Neural cell (in vitro differentiated cells): ENCODE measurements at regions not wholly inside any gene's neighbourhood (a gene's known extent, or its start where the extent isn't known, plus 50 kb on each side); places are given as distances from the start of the nearest gene placed in this dataset.

Experiments
- H2AFZ ChIP-seq: fragments of 200-600, 300-800 bp; sonication (generic), shearing (Covaris generic); 2 replicates; pipeline ENCODE4 v1.6.0; 2014; ENCODE audit warnings: low read depth, mild to moderate bottlenecking, antibody characterized with exemption, low read length, moderate library complexity
- H3F3A ChIP-seq: fragments of 200-600 bp; shearing (Covaris generic); 2 replicates; pipeline ENCODE4 v1.6.1; 2016; ENCODE audit warnings: mild to moderate bottlenecking, moderate library complexity, mixed read lengths, antibody characterized with exemption, low read length; ENCODE audit not compliant: insufficient read depth, poor library complexity, severe bottlenecking
- H3K27ac ChIP-seq: fragments of 200-600, 300-800 bp; sonication (generic), shearing (Covaris generic); 2 replicates; pipeline ENCODE4 v1.5.1; 2014; ENCODE audit warnings: mild to moderate bottlenecking, low read length, moderate library complexity
- H3K27me3 ChIP-seq: fragments of 300-800, 200-600 bp; sonication (generic), shearing (Covaris generic); 2 replicates; pipeline ENCODE4 v1.6.0; 2014; ENCODE audit warnings: mild to moderate bottlenecking, low read depth, low read length, moderate library complexity; ENCODE audit not compliant: insufficient read depth
- H3K36me3 ChIP-seq: fragments of 300-800, 200-600 bp; sonication (generic), shearing (Covaris generic); 2 replicates; pipeline ENCODE4 v1.5.1; 2014; ENCODE audit warnings: mild to moderate bottlenecking, antibody characterized with exemption, low read length, moderate library complexity; ENCODE audit not compliant: insufficient read depth
- H3K4me2 ChIP-seq: fragments of 300-800, 200-600 bp; sonication (generic), shearing (Covaris generic); 2 replicates; pipeline ENCODE4 v1.6.0; 2014; ENCODE audit warnings: mild to moderate bottlenecking, low read length
- H3K4me3 ChIP-seq: fragments of 300-800, 200-600 bp; sonication (generic), shearing (Covaris generic); 2 replicates; pipeline ENCODE4 v1.5.1; 2014; ENCODE audit warnings: mild to moderate bottlenecking, low read length, moderate library complexity
- H3K79me2 ChIP-seq: fragments of 200-600 bp; shearing (Covaris generic); replicated peaks from 2 replicates; pipeline ENCODE4 v1.6.0; 2014; ENCODE audit warnings: mild to moderate bottlenecking, low read length, moderate library complexity; ENCODE audit not compliant: insufficient read depth
- H3K9ac ChIP-seq: fragments of 300-800, 200-600 bp; sonication (generic), shearing (Covaris generic); 2 replicates; pipeline ENCODE4 v1.6.1; 2016; ENCODE audit warnings: mild to moderate bottlenecking, low read length, mixed read lengths
- H3K9me2 ChIP-seq: fragments of 200-600 bp; shearing (Covaris generic); 2 replicates; pipeline ENCODE4 v1.6.1; 2016; ENCODE audit warnings: mild to moderate bottlenecking, low read length, mixed read lengths; ENCODE audit not compliant: insufficient read depth
- H3K9me3 ChIP-seq: fragments of 200-600, 300-800 bp; sonication (generic), shearing (Covaris generic); 2 replicates; pipeline ENCODE4 v1.6.1; 2016; ENCODE audit warnings: mild to moderate bottlenecking, mixed run types, low read length, moderate library complexity, mixed read lengths
- H4K20me1 ChIP-seq: fragments of 200-600 bp; shearing (Covaris generic); 2 replicates; pipeline ENCODE4 v1.6.1; 2016; ENCODE audit warnings: mild to moderate bottlenecking, mixed run types; ENCODE audit not compliant: insufficient read depth
- EP300 ChIP-seq: fragments of 450-650 bp; conservative IDR thresholded peaks from 2 replicates; pipeline ENCODE4 v1.6.1; 2014; ENCODE audit warnings: antibody characterized with exemption, mild to moderate bottlenecking, moderate library complexity; ENCODE audit not compliant: poor library complexity, severe bottlenecking
- EZH2 ChIP-seq: fragments of 200-600, 300-800 bp; shearing (Covaris generic), sonication (generic); IDR thresholded peaks from 2 replicates; pipeline ENCODE4 v1.6.1; 2014; ENCODE audit warnings: antibody characterized with exemption, low read length, borderline replicate concordance, mild to moderate bottlenecking; ENCODE audit not compliant: insufficient read depth, poor library complexity, severe bottlenecking
- MXI1 ChIP-seq: fragments of 450-650 bp; conservative IDR thresholded peaks from 2 replicates; pipeline ENCODE4 v1.6.1; 2014; ENCODE audit warnings: antibody characterized with exemption, mild to moderate bottlenecking; ENCODE audit not compliant: poor library complexity, severe bottlenecking
- POLR2AphosphoS5 ChIP-seq: IDR thresholded peaks from 2 replicates; pipeline ENCODE4 v1.6.1; 2012
- RAD21 ChIP-seq: fragments of 450-650 bp; conservative IDR thresholded peaks from 2 replicates; pipeline ENCODE4 v1.6.1; 2014; ENCODE audit warnings: antibody characterized with exemption, mild to moderate bottlenecking, moderate library complexity
- SMC3 ChIP-seq: fragments of 450-650 bp; conservative IDR thresholded peaks from 2 replicates; pipeline ENCODE4 v1.6.1; 2014; ENCODE audit warnings: antibody characterized with exemption, mild to moderate bottlenecking, moderate library complexity; ENCODE audit not compliant: poor library complexity
- TAF1 ChIP-seq: IDR thresholded peaks from 2 replicates; pipeline ENCODE4 v1.6.1; 2012; ENCODE audit warnings: low read depth
- TF ChIP-seq, protein P1 (sequence below): fragments of 450-650 bp; IDR thresholded peaks from 2 replicates; pipeline ENCODE4 v1.5.1; 2014; ENCODE audit warnings: antibody characterized with exemption, mild to moderate bottlenecking, moderate library complexity; ENCODE audit not compliant: poor library complexity, severe bottlenecking
- TF ChIP-seq, protein P2 (sequence below): IDR thresholded peaks from 2 replicates; pipeline ENCODE4 v1.6.1; 2012; ENCODE audit warnings: borderline replicate concordance

- no peaks in the 10 kb centered on the region for H3K9me3 ChIP-seq
- no peaks in the 10 kb centered on the region for H3F3A ChIP-seq
- no peaks in the 10 kb centered on the region for H3K9me2 ChIP-seq
- H3K79me2 ChIP-seq: no peaks in the 10 kb centered on the region
- no peak overlapping the region for H3K4me2 ChIP-seq
- H3K27me3 ChIP-seq: no peaks in the 10 kb centered on the region
- H2AFZ ChIP-seq: no peak overlapping the region
- no peaks in the 10 kb centered on the region for H3K36me3 ChIP-seq
- H3K4me3 ChIP-seq: no peak overlapping the region
- H4K20me1 ChIP-seq: no peaks in the 10 kb centered on the region
- H3K9ac ChIP-seq: no peak overlapping the region
- no peak overlapping the region for H3K27ac ChIP-seq
- TF ChIP-seq SMC3 (no peak), EZH2 (no peak), TAF1 (no peak), EP300 (no peak), MXI1 (no peak), POLR2AphosphoS5 (no peak), RAD21 (no peak)
- TF ChIP-seq, protein P1, sequence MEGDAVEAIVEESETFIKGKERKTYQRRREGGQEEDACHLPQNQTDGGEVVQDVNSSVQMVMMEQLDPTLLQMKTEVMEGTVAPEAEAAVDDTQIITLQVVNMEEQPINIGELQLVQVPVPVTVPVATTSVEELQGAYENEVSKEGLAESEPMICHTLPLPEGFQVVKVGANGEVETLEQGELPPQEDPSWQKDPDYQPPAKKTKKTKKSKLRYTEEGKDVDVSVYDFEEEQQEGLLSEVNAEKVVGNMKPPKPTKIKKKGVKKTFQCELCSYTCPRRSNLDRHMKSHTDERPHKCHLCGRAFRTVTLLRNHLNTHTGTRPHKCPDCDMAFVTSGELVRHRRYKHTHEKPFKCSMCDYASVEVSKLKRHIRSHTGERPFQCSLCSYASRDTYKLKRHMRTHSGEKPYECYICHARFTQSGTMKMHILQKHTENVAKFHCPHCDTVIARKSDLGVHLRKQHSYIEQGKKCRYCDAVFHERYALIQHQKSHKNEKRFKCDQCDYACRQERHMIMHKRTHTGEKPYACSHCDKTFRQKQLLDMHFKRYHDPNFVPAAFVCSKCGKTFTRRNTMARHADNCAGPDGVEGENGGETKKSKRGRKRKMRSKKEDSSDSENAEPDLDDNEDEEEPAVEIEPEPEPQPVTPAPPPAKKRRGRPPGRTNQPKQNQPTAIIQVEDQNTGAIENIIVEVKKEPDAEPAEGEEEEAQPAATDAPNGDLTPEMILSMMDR: no peak
- TF ChIP-seq, protein P2, sequence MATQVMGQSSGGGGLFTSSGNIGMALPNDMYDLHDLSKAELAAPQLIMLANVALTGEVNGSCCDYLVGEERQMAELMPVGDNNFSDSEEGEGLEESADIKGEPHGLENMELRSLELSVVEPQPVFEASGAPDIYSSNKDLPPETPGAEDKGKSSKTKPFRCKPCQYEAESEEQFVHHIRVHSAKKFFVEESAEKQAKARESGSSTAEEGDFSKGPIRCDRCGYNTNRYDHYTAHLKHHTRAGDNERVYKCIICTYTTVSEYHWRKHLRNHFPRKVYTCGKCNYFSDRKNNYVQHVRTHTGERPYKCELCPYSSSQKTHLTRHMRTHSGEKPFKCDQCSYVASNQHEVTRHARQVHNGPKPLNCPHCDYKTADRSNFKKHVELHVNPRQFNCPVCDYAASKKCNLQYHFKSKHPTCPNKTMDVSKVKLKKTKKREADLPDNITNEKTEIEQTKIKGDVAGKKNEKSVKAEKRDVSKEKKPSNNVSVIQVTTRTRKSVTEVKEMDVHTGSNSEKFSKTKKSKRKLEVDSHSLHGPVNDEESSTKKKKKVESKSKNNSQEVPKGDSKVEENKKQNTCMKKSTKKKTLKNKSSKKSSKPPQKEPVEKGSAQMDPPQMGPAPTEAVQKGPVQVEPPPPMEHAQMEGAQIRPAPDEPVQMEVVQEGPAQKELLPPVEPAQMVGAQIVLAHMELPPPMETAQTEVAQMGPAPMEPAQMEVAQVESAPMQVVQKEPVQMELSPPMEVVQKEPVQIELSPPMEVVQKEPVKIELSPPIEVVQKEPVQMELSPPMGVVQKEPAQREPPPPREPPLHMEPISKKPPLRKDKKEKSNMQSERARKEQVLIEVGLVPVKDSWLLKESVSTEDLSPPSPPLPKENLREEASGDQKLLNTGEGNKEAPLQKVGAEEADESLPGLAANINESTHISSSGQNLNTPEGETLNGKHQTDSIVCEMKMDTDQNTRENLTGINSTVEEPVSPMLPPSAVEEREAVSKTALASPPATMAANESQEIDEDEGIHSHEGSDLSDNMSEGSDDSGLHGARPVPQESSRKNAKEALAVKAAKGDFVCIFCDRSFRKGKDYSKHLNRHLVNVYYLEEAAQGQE: no peak
Measured at GRCh38 chr3:66722675-66723074, 221.9 kb upstream of the LRIG1 start.

- TF ChIP-seq EZH2: no peak
- TF ChIP-seq RAD21: no peak
- no peak for TF ChIP-seq MXI1
- no peak for TF ChIP-seq TAF1
- TF ChIP-seq EP300: no peak
- no peak for TF ChIP-seq POLR2AphosphoS5
- H3K79me2 ChIP-seq: no peaks in the 10 kb centered on the region
- no peak overlapping the region for H3K27ac ChIP-seq
- no peaks in the 10 kb centered on the region for H3K27me3 ChIP-seq
- no peak overlapping the region for H3K9ac ChIP-seq
- no peak overlapping the region for H2AFZ ChIP-seq
- H3K9me2 ChIP-seq: no peaks in the 10 kb centered on the region
- H3K4me3 ChIP-seq: no peak overlapping the region
- no peaks in the 10 kb centered on the region for H3K36me3 ChIP-seq
- no peaks in the 10 kb centered on the region for H4K20me1 ChIP-seq
- no peaks in the 10 kb centered on the region for H3K9me3 ChIP-seq
- H3K4me2 ChIP-seq: no peak overlapping the region
- no peaks in the 10 kb centered on the region for H3F3A ChIP-seq
Measured at GRCh38 chr3:66723231-66723630, 222.4 kb upstream of the LRIG1 start.
